ENCODE measurements at regions not wholly inside any gene's neighbourhood (a gene's known extent, or its start where the extent isn't known, plus 50 kb on each side); places are given as distances from the start of the nearest gene placed in this dataset.

DNA sequence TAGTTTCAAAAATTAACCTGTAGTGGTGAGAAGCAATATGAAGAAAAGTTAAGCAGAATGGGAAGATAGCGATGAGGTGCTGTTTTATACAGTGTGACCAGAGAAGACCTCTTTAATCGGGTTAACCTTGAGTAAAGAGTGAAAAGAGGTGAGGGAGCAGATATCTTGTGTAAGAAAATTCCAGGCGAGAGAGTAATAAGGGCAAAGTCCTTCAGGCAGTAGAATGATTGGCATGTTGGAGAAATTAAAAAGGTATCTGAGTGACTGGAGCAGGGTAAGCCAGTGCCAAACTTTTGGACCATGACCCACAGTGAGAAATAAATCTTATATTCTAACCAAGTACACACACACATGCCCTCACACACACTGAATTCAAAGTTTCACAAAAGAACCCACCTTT is 374.7 kb upstream of the LARGE1 start:
- no peak for TF ChIP-seq CTCF (IDR thresholded peaks at IDR 0.05)
- no peak for TF ChIP-seq POLR2A (IDR thresholded peaks at IDR 0.05)

Measured in thyroid gland (tissue), 4 donors.